Activated B cell treated with CpG ODN at 0.5 μM for 24 hours (primary cell): ENCODE measurements at regions not wholly inside any gene's neighbourhood (a gene's known extent, or its start where the extent isn't known, plus 50 kb on each side); places are given as distances from the start of the nearest gene placed in this dataset.

Source experiments
- ATAC-seq: fragments of 200-7000 bp; cut with Tn5 transposase; one replicate; pipeline ENCODE4 v1.10.0; 2021; ENCODE audit warnings: low read depth, mild to moderate bottlenecking, moderate library complexity
- CTCF ChIA-PET: fragments of 350-600 bp; sonication (Branson Sonifier 250); formaldehyde crosslinking; loops from one replicate; lab custom pipeline; 2021; ENCODE audit warnings: antibody characterized with exemption; lab: Charles Lee
- POLR2A ChIA-PET: fragments of 350-600 bp; sonication (Branson Sonifier 250); formaldehyde crosslinking; loops from one replicate; lab custom pipeline; 2021; ENCODE audit warnings: antibody characterized with exemption; lab: Charles Lee
- DNase-seq: peaks from one replicate; pipeline ENCODE4 v3.0.0; 2022
- H3K27ac Mint-ChIP-seq: one replicate; pipeline ENCODE4 v1.8.0; 2020; ENCODE audit warnings: mixed read lengths
- H3K27me3 Mint-ChIP-seq: one replicate; pipeline ENCODE4 v1.8.0; 2021; ENCODE audit warnings: mixed read lengths
- H3K36me3 Mint-ChIP-seq: one replicate; pipeline ENCODE4 v1.8.0; 2021; ENCODE audit warnings: low read depth, mixed read lengths
- H3K4me1 Mint-ChIP-seq: one replicate; pipeline ENCODE4 v1.8.0; 2021; ENCODE audit warnings: mixed read lengths
- H3K4me3 Mint-ChIP-seq: one replicate; pipeline ENCODE4 v1.8.0; 2020; ENCODE audit warnings: mild to moderate bottlenecking, mixed read lengths
- H3K9me3 Mint-ChIP-seq: one replicate; pipeline ENCODE4 v1.8.0; 2020; ENCODE audit warnings: mixed read lengths
- CTCF ChIP-seq: fragments of 200-600 bp; IDR thresholded peaks from one replicate; pipeline ENCODE4 v1.8.0; 2022; ENCODE audit warnings: antibody characterized with exemption, mild to moderate bottlenecking
- intact Hi-C: fragments of 100-400 bp; cut with micrococcal nuclease; formaldehyde crosslinking; loops from one replicate; pipeline ENCODE4 v1.15.1; 2024

GRCh38 chr20:39111359-39112177 is 149.4 kb downstream of the DHX35 start:
- Mint-ChIP-seq H3K27me3 (peaks cover 35% of the 10 kb centered on the region), H3K9me3 (peaks cover 1% of the 10 kb centered on the region), H3K4me3 (no peak overlapping the region), H3K27ac (no peak overlapping the region), H3K36me3 (no peaks in the 10 kb centered on the region), H3K4me1 (no peaks in the 10 kb centered on the region)
- no peak for ATAC-seq
- DNase-seq: no peak
- ChIA-PET CTCF (interaction anchor here (0.7 kb wide), 1 partner anchor 1851 kb away, joined by 5 read pairs; no protein-coding TSS in a partner anchor), POLR2A (no interaction called here)
- intact Hi-C loops: loop anchor here (2.0 kb wide), 1 partner anchor 1579 kb away; no protein-coding TSS in a partner anchor
- no peak for TF ChIP-seq CTCF

- Mint-ChIP-seq H3K36me3 (no peaks in the 10 kb centered on the region), H3K4me1 (no peaks in the 10 kb centered on the region), H3K9me3 (peaks cover 4% of the 10 kb centered on the region), H3K27me3 (peaks cover 41% of the 10 kb centered on the region), H3K4me3 (no peak overlapping the region), H3K27ac (no peak overlapping the region)
- ATAC-seq: no peak
- TF ChIP-seq CTCF: no peak
- CTCF ChIA-PET: no interaction called here
- POLR2A ChIA-PET: no interaction called here
- intact Hi-C loops: no loop called here
- no peak for DNase-seq
Observed at GRCh38 chr20:39110819-39111136, 148.6 kb downstream of the DHX35 start.

- intact Hi-C loops: no loop called here
- TF ChIP-seq CTCF: no peak
- ChIA-PET CTCF (no interaction called here), POLR2A (no interaction called here)
- H3K27ac Mint-ChIP-seq: no peak overlapping the region
- no peaks in the 10 kb centered on the region for H3K36me3 Mint-ChIP-seq
- ATAC-seq (no peak), DNase-seq (no peak)
- H3K4me1 Mint-ChIP-seq: no peaks in the 10 kb centered on the region
- H3K27me3 Mint-ChIP-seq: peaks cover 43% of the 10 kb centered on the region
- H3K4me3 Mint-ChIP-seq: no peak overlapping the region
- peaks cover 4% of the 10 kb centered on the region for H3K9me3 Mint-ChIP-seq
Observed at GRCh38 chr20:39109933-39110818, 148.0 kb downstream of the DHX35 start.

GRCh38 chr20:39108746-39109145 is 146.6 kb downstream of the DHX35 start:
- Mint-ChIP-seq H3K27ac (no peak overlapping the region), H3K36me3 (no peaks in the 10 kb centered on the region), H3K27me3 (peaks cover 50% of the 10 kb centered on the region), H3K4me3 (no peak overlapping the region), H3K9me3 (peaks cover 7% of the 10 kb centered on the region), H3K4me1 (no peaks in the 10 kb centered on the region)
- DNase-seq (no peak), ATAC-seq (no peak)
- TF ChIP-seq CTCF: no peak
- intact Hi-C loops: no loop called here
- ChIA-PET POLR2A (no interaction called here), CTCF (no interaction called here)

- no peak for TF ChIP-seq CTCF
- POLR2A ChIA-PET: no interaction called here
- intact Hi-C loops: no loop called here
- no peak for ATAC-seq
- H3K36me3 Mint-ChIP-seq: no peaks in the 10 kb centered on the region
- CTCF ChIA-PET: no interaction called here
- H3K27ac Mint-ChIP-seq: no peak overlapping the region
- H3K27me3 Mint-ChIP-seq: peaks cover 50% of the 10 kb centered on the region
- peaks cover 11% of the 10 kb centered on the region for H3K9me3 Mint-ChIP-seq
- no peak for DNase-seq
- no peak overlapping the region for H3K4me3 Mint-ChIP-seq
- no peaks in the 10 kb centered on the region for H3K4me1 Mint-ChIP-seq
Observed at GRCh38 chr20:39107741-39108140, 145.6 kb downstream of the DHX35 start.
